DOHH2 (cell line): ENCODE measurements at regions not wholly inside any gene's neighbourhood (a gene's known extent, or its start where the extent isn't known, plus 50 kb on each side); places are given as distances from the start of the nearest gene placed in this dataset.
A peak's percentile ranks its signal among the peaks of the same experiment; 100 is the strongest.

Experiments
- H3F3A ChIP-seq: fragments of 200-600 bp; sonication (generic), shearing (Covaris generic); 2 replicates; pipeline ENCODE4 v1.6.0; 2016; ENCODE audit warnings: antibody characterized with exemption, mild to moderate bottlenecking; ENCODE audit not compliant: control insufficient read depth, insufficient read depth
- H3K27ac ChIP-seq: fragments of 200-600 bp; sonication (generic); 2 replicates; pipeline ENCODE4 v1.5.1; 2014; ENCODE audit warnings: low read depth, mild to moderate bottlenecking, low read length, moderate library complexity
- H3K27me3 ChIP-seq: fragments of 200-600 bp; sonication (generic); 2 replicates; pipeline ENCODE4 v1.6.1; 2014; ENCODE audit warnings: mild to moderate bottlenecking, low read length, mixed read lengths; ENCODE audit not compliant: control insufficient read depth
- H3K36me3 ChIP-seq: fragments of 200-600 bp; sonication (generic); 2 replicates; pipeline ENCODE4 v1.6.1; 2014; ENCODE audit warnings: mild to moderate bottlenecking, low read length, moderate library complexity, mixed read lengths; ENCODE audit not compliant: control insufficient read depth
- H3K4me1 ChIP-seq: fragments of 200-600 bp; sonication (generic); 2 replicates; pipeline ENCODE4 v1.6.1; 2014; ENCODE audit warnings: mild to moderate bottlenecking, low read length, mixed read lengths; ENCODE audit not compliant: control insufficient read depth
- H3K4me2 ChIP-seq: fragments of 200-600 bp; sonication (generic); 2 replicates; pipeline ENCODE4 v1.6.0; 2014; ENCODE audit warnings: mild to moderate bottlenecking, low read length, moderate library complexity
- H3K4me3 ChIP-seq: fragments of 200-600 bp; sonication (generic); 2 replicates; pipeline ENCODE4 v1.5.1; 2014; ENCODE audit warnings: mild to moderate bottlenecking, low read length, mixed read lengths
- H3K79me2 ChIP-seq: fragments of 200-600 bp; sonication (generic); 2 replicates; pipeline ENCODE4 v1.6.1; 2014; ENCODE audit warnings: mild to moderate bottlenecking, low read length, mixed read lengths; ENCODE audit not compliant: control insufficient read depth
- H3K9me2 ChIP-seq: fragments of 200-600 bp; sonication (generic); replicated peaks from 2 replicates; pipeline ENCODE4 v1.6.1; 2014; ENCODE audit warnings: mild to moderate bottlenecking, low read length, mixed read lengths; ENCODE audit not compliant: control insufficient read depth
- H3K9me3 ChIP-seq: fragments of 200-600 bp; sonication (generic); 2 replicates; pipeline ENCODE4 v1.6.1; 2014; ENCODE audit warnings: antibody characterized with exemption, low read length, mixed read lengths; ENCODE audit not compliant: control insufficient read depth, insufficient read depth
- H4K20me1 ChIP-seq: fragments of 200-600 bp; sonication (generic); 2 replicates; pipeline ENCODE4 v1.6.0; 2014; ENCODE audit warnings: low read depth, mild to moderate bottlenecking, antibody characterized with exemption, low read length, moderate library complexity; ENCODE audit not compliant: control insufficient read depth, insufficient read depth
- CTCF ChIP-seq: fragments of 200-600 bp; sonication (generic); IDR thresholded peaks from one replicate; pipeline ENCODE4 v1.5.1; 2014; ENCODE audit warnings: antibody characterized with exemption, mild to moderate bottlenecking, low read depth, low read length; ENCODE audit not compliant: poor library complexity, severe bottlenecking
- EZH2phosphoT487 ChIP-seq: fragments of 200-600 bp; sonication (generic); IDR thresholded peaks from 2 replicates; pipeline ENCODE4 v1.6.1; 2017; ENCODE audit warnings: borderline replicate concordance, mild to moderate bottlenecking, antibody characterized with exemption, low read length, moderate library complexity, mixed read lengths

GRCh38 chr12:66881386-66881785 is 202.5 kb upstream of the GRIP1 start:
- Histone ChIP-seq H3K27me3 (no peaks in the 10 kb centered on the region), H4K20me1 (no peaks in the 10 kb centered on the region), H3K27ac (no peak overlapping the region), H3K4me3 (no peak overlapping the region), H3K9me2 (no peaks in the 10 kb centered on the region), H3K36me3 (no peaks in the 10 kb centered on the region), H3K79me2 (no peaks in the 10 kb centered on the region), H3K4me1 (peaks cover 57% of the 10 kb centered on the region), H3F3A (0 out of 2 replicates have a peak, but pooled peaks cover 2% of the 10 kb centered on the region), H3K4me2 (0 out of 2 replicates have a peak overlapping the region, but pooled peaks have one; percentile 6), H3K9me3 (no peaks in the 10 kb centered on the region)
- TF ChIP-seq EZH2phosphoT487 (no peak), CTCF (no peak)

DNA sequence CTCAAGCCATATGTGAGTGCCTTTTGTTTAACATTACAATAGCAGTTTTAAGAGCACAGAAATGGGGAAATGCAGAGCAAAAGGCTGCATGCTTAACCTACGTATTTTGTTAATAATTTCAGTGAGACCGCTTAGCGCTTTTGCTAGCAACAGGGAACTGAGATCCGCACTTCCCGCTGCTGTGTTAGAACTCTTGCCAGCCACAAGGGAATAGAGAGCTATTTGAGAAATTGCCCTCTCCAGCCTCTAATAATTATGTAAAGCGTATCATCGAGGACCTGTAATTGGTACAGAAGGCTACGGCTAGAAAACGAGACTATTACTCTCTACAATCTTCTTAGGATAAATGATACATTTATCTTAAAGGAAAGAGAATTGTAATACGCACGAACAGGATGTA is 205.2 kb upstream of the GRIP1 start:
- no peak overlapping the region for H3K4me3 ChIP-seq
- H3K27me3 ChIP-seq, result no peaks in the 10 kb centered on the region
- no peaks in the 10 kb centered on the region for H3K36me3 ChIP-seq
- H3F3A ChIP-seq, result 0 out of 2 replicates have a peak, but pooled peaks cover 2% of the 10 kb centered on the region
- no peaks in the 10 kb centered on the region for H3K79me2 ChIP-seq
- no peaks in the 10 kb centered on the region for H3K9me2 ChIP-seq
- no peak for TF ChIP-seq EZH2phosphoT487
- H3K9me3 ChIP-seq, result no peaks in the 10 kb centered on the region
- H3K27ac ChIP-seq, result no peak overlapping the region
- peaks cover 52% of the 10 kb centered on the region for H3K4me1 ChIP-seq
- H4K20me1 ChIP-seq, result no peaks in the 10 kb centered on the region
- peak overlapping the region; percentile 38 for H3K4me2 ChIP-seq

GRCh38 chr12:66885115-66885875 is 206.4 kb upstream of the GRIP1 start:
- H3K36me3 ChIP-seq, result no peaks in the 10 kb centered on the region
- H3K9me2 ChIP-seq, result no peaks in the 10 kb centered on the region
- H3K27me3 ChIP-seq, result no peaks in the 10 kb centered on the region
- H4K20me1 ChIP-seq, result no peaks in the 10 kb centered on the region
- no peaks in the 10 kb centered on the region for H3K9me3 ChIP-seq
- H3F3A ChIP-seq, result 0 out of 2 replicates have a peak, but pooled peaks cover 2% of the 10 kb centered on the region
- H3K4me2 ChIP-seq, result no peak overlapping the region
- no peaks in the 10 kb centered on the region for H3K79me2 ChIP-seq
- H3K4me3 ChIP-seq, result no peak overlapping the region
- H3K27ac ChIP-seq, result no peak overlapping the region
- H3K4me1 ChIP-seq, result peaks cover 40% of the 10 kb centered on the region
- no peak for TF ChIP-seq CTCF
- no peak for TF ChIP-seq EZH2phosphoT487

- Histone ChIP-seq H3K36me3 (no peaks in the 10 kb centered on the region), H3K4me1 (peaks cover 34% of the 10 kb centered on the region), H3K9me3 (no peaks in the 10 kb centered on the region), H3K9me2 (no peaks in the 10 kb centered on the region), H3K27me3 (no peaks in the 10 kb centered on the region), H4K20me1 (no peaks in the 10 kb centered on the region), H3K4me3 (no peak overlapping the region), H3K79me2 (peaks cover 15% of the 10 kb centered on the region), H3F3A (peaks cover 13% of the 10 kb centered on the region), H3K4me2 (no peak overlapping the region), H3K27ac (no peak overlapping the region)
- TF ChIP-seq CTCF, result no peak
- TF ChIP-seq EZH2phosphoT487, result no peak
These were observed 217.9 kb upstream of the GRIP1 start for GRCh38 chr12:66896797-66897196.
